ENCODE measurements at regions not wholly inside any gene's neighbourhood (a gene's known extent, or its start where the extent isn't known, plus 50 kb on each side); places are given as distances from the start of the nearest gene placed in this dataset.

- H3K36me3 ChIP-seq (ENCODE audit: control insufficient read depth in 1 of 2, insufficient read depth in 2 of 2, low read depth in 1 of 2, low read length in 2 of 2): no peaks in the 10 kb centered on the region
- WGBS: 60% methylated on average over 1 of the region's 1 CpG
Measured at GRCh38 chr11:104588970-104589369, 309.3 kb downstream of the CASP12 start.

GRCh38 chr11:104588446-104588845 is 309.8 kb downstream of the CASP12 start:
- H3K27me3 ChIP-seq (ENCODE audit: control insufficient read depth in 1 of 2, insufficient read depth in 1 of 2, low read length in 2 of 2): no peaks in the 10 kb centered on the region
- no peak overlapping the region for H3K9ac ChIP-seq (ENCODE audit: low read length)
- no peak overlapping the region for H3K23ac ChIP-seq (ENCODE audit: low read length in 2 of 2)
- no peak overlapping the region for H4K8ac ChIP-seq (ENCODE audit: low read length)
- no peak overlapping the region for H3K27ac ChIP-seq (ENCODE audit: low read length, poor library complexity, severe bottlenecking)
- H3K4ac ChIP-seq (ENCODE audit: low read depth in 1 of 2, low read length in 2 of 2): no peak overlapping the region
- no peaks in the 10 kb centered on the region for H3K79me1 ChIP-seq (replicated peaks; ENCODE audit: low read length, poor library complexity, severe bottlenecking)
- H3K14ac ChIP-seq (ENCODE audit: low read length in 2 of 2): no peak overlapping the region
- H2BK5ac ChIP-seq (ENCODE audit: low read depth, low read length, poor library complexity, severe bottlenecking): no peak overlapping the region
- no peak overlapping the region for H2BK12ac ChIP-seq (ENCODE audit: low read length in 2 of 2)
- no peak overlapping the region for H2AFZ ChIP-seq (ENCODE audit: low read depth, low read length)
- no peak overlapping the region for H4K91ac ChIP-seq (ENCODE audit: low read length)
- no peaks in the 10 kb centered on the region for H3K36me3 ChIP-seq (ENCODE audit: control insufficient read depth in 1 of 2, insufficient read depth in 2 of 2, low read depth in 1 of 2, low read length in 2 of 2)
- WGBS: no CpG with 5 or more reads among the region's 2 CpGs
- H2BK15ac ChIP-seq (ENCODE audit: low read depth, poor library complexity, severe bottlenecking): no peak overlapping the region
- H2BK120ac ChIP-seq (ENCODE audit: low read depth, low read length): no peak overlapping the region
- no peaks in the 10 kb centered on the region for H3K4me1 ChIP-seq (ENCODE audit: control insufficient read depth, insufficient read depth, low read depth, low read length)
- H3K4me2 ChIP-seq (ENCODE audit: low read length, poor library complexity, severe bottlenecking): no peak overlapping the region
- no peak overlapping the region for H3K4me3 ChIP-seq (ENCODE audit: insufficient read depth in 1 of 2, low read depth in 1 of 2, low read length in 2 of 2)
- no peak overlapping the region for H2AK5ac ChIP-seq (ENCODE audit: low read length, severe bottlenecking)
- no peak for DNase-seq
- H3K9me3 ChIP-seq (ENCODE audit: control insufficient read depth, low read length): no peaks in the 10 kb centered on the region
- no peak overlapping the region for H3K18ac ChIP-seq (ENCODE audit: low read depth in 1 of 2, low read length in 2 of 2)

More at GRCh38 chr11:104588970-104589369, 309.3 kb downstream of the CASP12 start:
- no peak overlapping the region for H2BK5ac ChIP-seq (ENCODE audit: low read depth, low read length, poor library complexity, severe bottlenecking)
- no peaks in the 10 kb centered on the region for H3K9me3 ChIP-seq (ENCODE audit: control insufficient read depth, low read length)
- no peaks in the 10 kb centered on the region for H3K27me3 ChIP-seq (ENCODE audit: control insufficient read depth in 1 of 2, insufficient read depth in 1 of 2, low read length in 2 of 2)
- H2AFZ ChIP-seq (ENCODE audit: low read depth, low read length): no peak overlapping the region
- no peak for DNase-seq
- no peak overlapping the region for H2AK5ac ChIP-seq (ENCODE audit: low read length, severe bottlenecking)
- H3K4ac ChIP-seq (ENCODE audit: low read depth in 1 of 2, low read length in 2 of 2): no peak overlapping the region
- peaks cover under 1% of the 10 kb centered on the region for H3K4me1 ChIP-seq (ENCODE audit: control insufficient read depth, insufficient read depth, low read depth, low read length)
- no peak overlapping the region for H3K23ac ChIP-seq (ENCODE audit: low read length in 2 of 2)
- H3K4me3 ChIP-seq (ENCODE audit: insufficient read depth in 1 of 2, low read depth in 1 of 2, low read length in 2 of 2): no peak overlapping the region
- no peak overlapping the region for H2BK120ac ChIP-seq (ENCODE audit: low read depth, low read length)
- H3K18ac ChIP-seq (ENCODE audit: low read depth in 1 of 2, low read length in 2 of 2): no peak overlapping the region
- H4K8ac ChIP-seq (ENCODE audit: low read length): no peak overlapping the region
- no peaks in the 10 kb centered on the region for H3K79me1 ChIP-seq (replicated peaks; ENCODE audit: low read length, poor library complexity, severe bottlenecking)
- no peak overlapping the region for H3K9ac ChIP-seq (ENCODE audit: low read length)
- no peak overlapping the region for H2BK15ac ChIP-seq (ENCODE audit: low read depth, poor library complexity, severe bottlenecking)
- H2BK12ac ChIP-seq (ENCODE audit: low read length in 2 of 2): no peak overlapping the region
- H3K4me2 ChIP-seq (ENCODE audit: low read length, poor library complexity, severe bottlenecking): no peak overlapping the region
- no peak overlapping the region for H4K91ac ChIP-seq (ENCODE audit: low read length)
- no peak overlapping the region for H3K14ac ChIP-seq (ENCODE audit: low read length in 2 of 2)
- no peak overlapping the region for H3K27ac ChIP-seq (ENCODE audit: low read length, poor library complexity, severe bottlenecking)

- no peaks in the 10 kb centered on the region for H3K9me3 ChIP-seq (ENCODE audit: control insufficient read depth, low read length)
- no peak overlapping the region for H2BK15ac ChIP-seq (ENCODE audit: low read depth, poor library complexity, severe bottlenecking)
- no peak overlapping the region for H2BK12ac ChIP-seq (ENCODE audit: low read length in 2 of 2)
- H3K14ac ChIP-seq (ENCODE audit: low read length in 2 of 2): no peak overlapping the region
- H3K79me1 ChIP-seq (replicated peaks; ENCODE audit: low read length, poor library complexity, severe bottlenecking): no peaks in the 10 kb centered on the region
- no peak overlapping the region for H3K18ac ChIP-seq (ENCODE audit: low read depth in 1 of 2, low read length in 2 of 2)
- H3K4me1 ChIP-seq (ENCODE audit: control insufficient read depth, insufficient read depth, low read depth, low read length): no peaks in the 10 kb centered on the region
- no peak for DNase-seq
- H3K9ac ChIP-seq (ENCODE audit: low read length): no peak overlapping the region
- no peak overlapping the region for H4K91ac ChIP-seq (ENCODE audit: low read length)
- no peak overlapping the region for H2AFZ ChIP-seq (ENCODE audit: low read depth, low read length)
- H3K23ac ChIP-seq (ENCODE audit: low read length in 2 of 2): no peak overlapping the region
- no peak overlapping the region for H2AK5ac ChIP-seq (ENCODE audit: low read length, severe bottlenecking)
- no peaks in the 10 kb centered on the region for H3K36me3 ChIP-seq (ENCODE audit: control insufficient read depth in 1 of 2, insufficient read depth in 2 of 2, low read depth in 1 of 2, low read length in 2 of 2)
- H3K4ac ChIP-seq (ENCODE audit: low read depth in 1 of 2, low read length in 2 of 2): no peak overlapping the region
- no peak overlapping the region for H3K27ac ChIP-seq (ENCODE audit: low read length, poor library complexity, severe bottlenecking)
- no peak overlapping the region for H2BK5ac ChIP-seq (ENCODE audit: low read depth, low read length, poor library complexity, severe bottlenecking)
- H3K4me2 ChIP-seq (ENCODE audit: low read length, poor library complexity, severe bottlenecking): no peak overlapping the region
- H3K4me3 ChIP-seq (ENCODE audit: insufficient read depth in 1 of 2, low read depth in 1 of 2, low read length in 2 of 2): no peak overlapping the region
- no peak overlapping the region for H2BK120ac ChIP-seq (ENCODE audit: low read depth, low read length)
- 93% methylated on average over 1 of the region's 2 CpGs for WGBS
- H4K8ac ChIP-seq (ENCODE audit: low read length): no peak overlapping the region
- H3K27me3 ChIP-seq (ENCODE audit: control insufficient read depth in 1 of 2, insufficient read depth in 1 of 2, low read length in 2 of 2): no peaks in the 10 kb centered on the region
Measured at GRCh38 chr11:104584823-104585222, 313.4 kb downstream of the CASP12 start.

- H3K27me3 ChIP-seq (ENCODE audit: control insufficient read depth in 1 of 2, insufficient read depth in 1 of 2, low read length in 2 of 2): no peaks in the 10 kb centered on the region
- no peak overlapping the region for H3K18ac ChIP-seq (ENCODE audit: low read depth in 1 of 2, low read length in 2 of 2)
- no peak overlapping the region for H2BK12ac ChIP-seq (ENCODE audit: low read length in 2 of 2)
- no peak overlapping the region for H2AFZ ChIP-seq (ENCODE audit: low read depth, low read length)
- H3K36me3 ChIP-seq (ENCODE audit: control insufficient read depth in 1 of 2, insufficient read depth in 2 of 2, low read depth in 1 of 2, low read length in 2 of 2): no peaks in the 10 kb centered on the region
- no peak overlapping the region for H3K27ac ChIP-seq (ENCODE audit: low read length, poor library complexity, severe bottlenecking)
- no peak overlapping the region for H2BK15ac ChIP-seq (ENCODE audit: low read depth, poor library complexity, severe bottlenecking)
- H3K4me2 ChIP-seq (ENCODE audit: low read length, poor library complexity, severe bottlenecking): no peak overlapping the region
- H3K14ac ChIP-seq (ENCODE audit: low read length in 2 of 2): no peak overlapping the region
- no peak overlapping the region for H3K23ac ChIP-seq (ENCODE audit: low read length in 2 of 2)
- no peak overlapping the region for H2BK5ac ChIP-seq (ENCODE audit: low read depth, low read length, poor library complexity, severe bottlenecking)
- no peak overlapping the region for H4K8ac ChIP-seq (ENCODE audit: low read length)
- 95% methylated on average over 10 of the region's 10 CpGs for WGBS
- DNase-seq: no peak
- no peaks in the 10 kb centered on the region for H3K9me3 ChIP-seq (ENCODE audit: control insufficient read depth, low read length)
- H3K4ac ChIP-seq (ENCODE audit: low read depth in 1 of 2, low read length in 2 of 2): no peak overlapping the region
- peak overlapping the region; percentile 34 for H4K91ac ChIP-seq (ENCODE audit: low read length)
- no peak overlapping the region for H3K9ac ChIP-seq (ENCODE audit: low read length)
- H3K79me1 ChIP-seq (replicated peaks; ENCODE audit: low read length, poor library complexity, severe bottlenecking): no peaks in the 10 kb centered on the region
- peak overlapping the region in 1 of 2 experiments; percentile 57 for H3K4me3 ChIP-seq (ENCODE audit: insufficient read depth in 1 of 2, low read depth in 1 of 2, low read length in 2 of 2)
- no peak overlapping the region for H2BK120ac ChIP-seq (ENCODE audit: low read depth, low read length)
- H3K4me1 ChIP-seq (ENCODE audit: control insufficient read depth, insufficient read depth, low read depth, low read length): no peaks in the 10 kb centered on the region
- peak overlapping the region; percentile 84 for H2AK5ac ChIP-seq (ENCODE audit: low read length, severe bottlenecking)
Measured at GRCh38 chr11:104583857-104584256, 314.4 kb downstream of the CASP12 start.
